BLaER1 (cell line): ENCODE measurements at regions not wholly inside any gene's neighbourhood (a gene's known extent, or its start where the extent isn't known, plus 50 kb on each side); places are given as distances from the start of the nearest gene placed in this dataset.
A peak's percentile ranks its signal among the peaks of the same experiment; 100 is the strongest.

ENCODE experiments used
- H3K27ac ChIP-seq: shearing (Covaris generic); formaldehyde crosslinking; 2 replicates; pipeline ENCODE4 v1.8.1; 2022
- H3K27me3 ChIP-seq: shearing (Covaris generic); formaldehyde crosslinking; 2 replicates; pipeline ENCODE4 v1.8.1; 2022
- H3K36me3 ChIP-seq: shearing (Covaris generic); formaldehyde crosslinking; 2 replicates; pipeline ENCODE4 v1.8.1; 2022
- H3K4me1 ChIP-seq: shearing (Covaris generic); formaldehyde crosslinking; 2 replicates; pipeline ENCODE4 v1.8.1; 2022
- H3K4me2 ChIP-seq: shearing (Covaris generic); formaldehyde crosslinking; 2 replicates; pipeline ENCODE4 v1.8.1; 2022
- H3K4me3 ChIP-seq: shearing (Covaris generic); formaldehyde crosslinking; 2 replicates; pipeline ENCODE4 v1.8.1; 2022
- H3K9ac ChIP-seq: shearing (Covaris generic); formaldehyde crosslinking; 2 replicates; pipeline ENCODE4 v1.8.1; 2022
- H3K9me3 ChIP-seq: shearing (Covaris generic); formaldehyde crosslinking; 2 replicates; pipeline ENCODE4 v1.8.1; 2022
- H4K20me1 ChIP-seq: shearing (Covaris generic); formaldehyde crosslinking; 2 replicates; pipeline ENCODE4 v1.8.1; 2022
- Cebpa-rat ChIP-seq: shearing (Covaris generic); IDR thresholded peaks from 2 replicates; pipeline ENCODE4 v1.8.1; 2022

- no peak overlapping the region for H3K4me3 ChIP-seq
- H3K9me3 ChIP-seq: peaks cover 14% of the 10 kb centered on the region
- no peaks in the 10 kb centered on the region for H4K20me1 ChIP-seq
- no peak overlapping the region for H3K27ac ChIP-seq
- no peaks in the 10 kb centered on the region for H3K36me3 ChIP-seq
- H3K4me1 ChIP-seq: peaks cover 35% of the 10 kb centered on the region
- no peak overlapping the region for H3K4me2 ChIP-seq
- no peak for TF ChIP-seq Cebpa-rat
- no peaks in the 10 kb centered on the region for H3K27me3 ChIP-seq
- no peak overlapping the region for H3K9ac ChIP-seq
Measured at GRCh38 chr22:33116841-33117547, 58.8 kb upstream of the SYN3 start.

- Histone ChIP-seq H3K4me1 (peaks cover 57% of the 10 kb centered on the region), H3K27ac (no peak overlapping the region), H3K4me2 (no peak overlapping the region), H3K9ac (no peak overlapping the region), H3K4me3 (no peak overlapping the region), H3K27me3 (no peaks in the 10 kb centered on the region), H3K9me3 (peaks cover 11% of the 10 kb centered on the region), H3K36me3 (no peaks in the 10 kb centered on the region), H4K20me1 (no peaks in the 10 kb centered on the region)
- no peak for TF ChIP-seq Cebpa-rat
Measured at GRCh38 chr22:33114565-33114964, 56.4 kb upstream of the SYN3 start.

- H4K20me1 ChIP-seq: no peaks in the 10 kb centered on the region
- no peak for TF ChIP-seq Cebpa-rat
- H3K9me3 ChIP-seq: peaks cover 11% of the 10 kb centered on the region
- H3K4me2 ChIP-seq: peak overlapping the region; percentile 82
- no peaks in the 10 kb centered on the region for H3K36me3 ChIP-seq
- peak overlapping the region; percentile 69; the same call in 1 of the 2 replicates for H3K27ac ChIP-seq
- no peak overlapping the region for H3K4me3 ChIP-seq
- H3K27me3 ChIP-seq: no peaks in the 10 kb centered on the region
- peak overlapping the region; percentile 25; the same call in 1 of the 2 replicates for H3K9ac ChIP-seq
- H3K4me1 ChIP-seq: peaks cover 57% of the 10 kb centered on the region
Measured at GRCh38 chr22:33112580-33112979, 54.4 kb upstream of the SYN3 start.

- Histone ChIP-seq H3K4me1 (peaks cover 48% of the 10 kb centered on the region), H3K4me3 (no peak overlapping the region), H3K36me3 (no peaks in the 10 kb centered on the region), H4K20me1 (no peaks in the 10 kb centered on the region), H3K27ac (peak overlapping the region; percentile 69; the same call in 1 of the 2 replicates), H3K9ac (no peak overlapping the region), H3K27me3 (no peaks in the 10 kb centered on the region), H3K9me3 (peaks cover 11% of the 10 kb centered on the region), H3K4me2 (peak overlapping the region; percentile 82)
- TF ChIP-seq Cebpa-rat: no peak
Measured at GRCh38 chr22:33111491-33111890, 53.3 kb upstream of the SYN3 start.

GRCh38 chr22:33110562-33111163, 52.5 kb upstream of the SYN3 start:
- Histone ChIP-seq H3K9ac (no peak overlapping the region), H3K27ac (peak overlapping the region; percentile 69; the same call in 1 of the 2 replicates), H3K4me2 (peak overlapping the region; percentile 82), H3K4me1 (peaks cover 48% of the 10 kb centered on the region), H3K9me3 (peaks cover 6% of the 10 kb centered on the region; the same call in 1 of the 2 replicates), H3K4me3 (no peak overlapping the region), H4K20me1 (no peaks in the 10 kb centered on the region), H3K36me3 (no peaks in the 10 kb centered on the region), H3K27me3 (no peaks in the 10 kb centered on the region)
- TF ChIP-seq Cebpa-rat: no peak

GRCh38 chr22:33109514-33110430, 51.6 kb upstream of the SYN3 start:
- Histone ChIP-seq H3K9ac (no peak overlapping the region), H3K9me3 (no peaks in the 10 kb centered on the region), H3K4me3 (no peak overlapping the region), H3K4me1 (peaks cover 48% of the 10 kb centered on the region), H4K20me1 (no peaks in the 10 kb centered on the region), H3K4me2 (0 out of 2 replicates have a peak overlapping the region, but pooled peaks have one; percentile 82), H3K36me3 (no peaks in the 10 kb centered on the region), H3K27ac (no peak overlapping the region), H3K27me3 (no peaks in the 10 kb centered on the region)
- TF ChIP-seq Cebpa-rat: no peak

- no peak for TF ChIP-seq Cebpa-rat
- H3K4me3 ChIP-seq: no peak overlapping the region
- H3K4me2 ChIP-seq: no peak overlapping the region
- H3K27me3 ChIP-seq: no peaks in the 10 kb centered on the region
- no peaks in the 10 kb centered on the region for H3K36me3 ChIP-seq
- H3K4me1 ChIP-seq: peaks cover 32% of the 10 kb centered on the region
- H3K9ac ChIP-seq: no peak overlapping the region
- peaks cover 16% of the 10 kb centered on the region for H3K9me3 ChIP-seq
- no peak overlapping the region for H3K27ac ChIP-seq
- H4K20me1 ChIP-seq: no peaks in the 10 kb centered on the region
Measured at GRCh38 chr22:33108037-33108436, 49.9 kb upstream of the SYN3 start.
